Neutrophil (primary cell): ENCODE measurements at regions not wholly inside any gene's neighbourhood (a gene's known extent, or its start where the extent isn't known, plus 50 kb on each side); places are given as distances from the start of the nearest gene placed in this dataset.

Experiments
- H3K27ac ChIP-seq: fragments of 200-600 bp; sonication (generic); 2 replicates; pipeline ENCODE4 v1.5.1; 2016; ENCODE audit warnings: mild to moderate bottlenecking, moderate library complexity
- H3K27me3 ChIP-seq: fragments of 200-600 bp; sonication (generic); 2 replicates; pipeline ENCODE4 v1.6.0; 2016; ENCODE audit warnings: mild to moderate bottlenecking
- H3K36me3 ChIP-seq: fragments of 200-600 bp; sonication (generic); 2 replicates; pipeline ENCODE4 v1.5.1; 2017
- H3K4me1 ChIP-seq, 2 experiments: fragments of 200-600 bp in 1 of 2; sonication (generic) in 1 of 2; 1 replicate in 1 of 2; 2 replicates in 1 of 2; pipeline versions ENCODE4 v1.5.1 to v1.6.1; 2013 to 2016; ENCODE audit warnings: low read depth in 1 of 2, low read length in 1 of 2, mild to moderate bottlenecking in 1 of 2, moderate library complexity in 1 of 2; ENCODE audit not compliant: control insufficient read depth in 1 of 2, insufficient read depth in 1 of 2
- H3K4me3 ChIP-seq, 2 experiments: fragments of 200-600 bp in 1 of 2; sonication (generic) in 1 of 2; 1 replicate in 1 of 2; 2 replicates in 1 of 2; pipeline ENCODE4 v1.5.1; 2013 to 2016; ENCODE audit warnings: low read depth in 1 of 2, low read length in 1 of 2, mild to moderate bottlenecking in 1 of 2, moderate library complexity in 1 of 2
- H3K9me3 ChIP-seq: fragments of 200-600 bp; sonication (generic); 2 replicates; pipeline ENCODE4 v1.5.1; 2016
- CTCF ChIP-seq: fragments of 200-600 bp; sonication (generic); IDR thresholded peaks from 2 replicates; pipeline ENCODE4 v1.5.1; 2016; ENCODE audit warnings: antibody characterized with exemption

- no peak for TF ChIP-seq CTCF
- H3K27me3 ChIP-seq, result no peaks in the 10 kb centered on the region
- no peak overlapping the region for H3K4me3 ChIP-seq
- no peaks in the 10 kb centered on the region for H3K9me3 ChIP-seq
- H3K4me1 ChIP-seq, result no peaks in the 10 kb centered on the region
- H3K27ac ChIP-seq, result no peak overlapping the region
- H3K36me3 ChIP-seq, result no peaks in the 10 kb centered on the region
These were observed 510.1 kb upstream of the AUTS2 start for GRCh38 chr7:69088185-69088584.

- H3K9me3 ChIP-seq, result no peaks in the 10 kb centered on the region
- H3K27ac ChIP-seq, result no peak overlapping the region
- no peaks in the 10 kb centered on the region for H3K36me3 ChIP-seq
- H3K27me3 ChIP-seq, result no peaks in the 10 kb centered on the region
- H3K4me1 ChIP-seq, result no peaks in the 10 kb centered on the region
- no peak overlapping the region for H3K4me3 ChIP-seq
- no peak for TF ChIP-seq CTCF
These were observed 507.3 kb upstream of the AUTS2 start for GRCh38 chr7:69090936-69091335.

- TF ChIP-seq CTCF, result no peak
- H3K27ac ChIP-seq, result no peak overlapping the region
- H3K9me3 ChIP-seq, result no peaks in the 10 kb centered on the region
These were observed 506.8 kb upstream of the AUTS2 start for GRCh38 chr7:69091521-69091920.

GRCh38 chr7:69095127-69095526, 503.1 kb upstream of the AUTS2 start:
- Histone ChIP-seq H3K4me1 (no peaks in the 10 kb centered on the region), H3K9me3 (no peaks in the 10 kb centered on the region), H3K4me3 (no peak overlapping the region), H3K36me3 (no peaks in the 10 kb centered on the region), H3K27ac (no peak overlapping the region), H3K27me3 (no peaks in the 10 kb centered on the region)
- no peak for TF ChIP-seq CTCF

More at GRCh38 chr7:69091521-69091920, 506.8 kb upstream of the AUTS2 start:
- Histone ChIP-seq H3K27me3 (no peaks in the 10 kb centered on the region), H3K4me1 (no peaks in the 10 kb centered on the region), H3K4me3 (no peak overlapping the region), H3K36me3 (no peaks in the 10 kb centered on the region)

- Histone ChIP-seq H3K4me1 (no peaks in the 10 kb centered on the region), H3K36me3 (no peaks in the 10 kb centered on the region), H3K4me3 (no peak overlapping the region), H3K27me3 (no peaks in the 10 kb centered on the region), H3K9me3 (no peaks in the 10 kb centered on the region), H3K27ac (no peak overlapping the region)
- no peak for TF ChIP-seq CTCF
These were observed 502.6 kb upstream of the AUTS2 start for GRCh38 chr7:69095649-69096048.

GRCh38 chr7:69104023-69104422, 494.3 kb upstream of the AUTS2 start:
- Histone ChIP-seq H3K9me3 (no peaks in the 10 kb centered on the region), H3K4me3 (no peak overlapping the region), H3K4me1 (no peaks in the 10 kb centered on the region), H3K27ac (no peak overlapping the region), H3K27me3 (no peaks in the 10 kb centered on the region), H3K36me3 (no peaks in the 10 kb centered on the region)
- no peak for TF ChIP-seq CTCF
